ENCODE measurements at regions not wholly inside any gene's neighbourhood (a gene's known extent, or its start where the extent isn't known, plus 50 kb on each side); places are given as distances from the start of the nearest gene placed in this dataset.
"Not testable (repeated sequence)": the region's sequence is repeated elsewhere in the genome, so short reads cannot be mapped to it uniquely, and the experiment has no call there.

DNA sequence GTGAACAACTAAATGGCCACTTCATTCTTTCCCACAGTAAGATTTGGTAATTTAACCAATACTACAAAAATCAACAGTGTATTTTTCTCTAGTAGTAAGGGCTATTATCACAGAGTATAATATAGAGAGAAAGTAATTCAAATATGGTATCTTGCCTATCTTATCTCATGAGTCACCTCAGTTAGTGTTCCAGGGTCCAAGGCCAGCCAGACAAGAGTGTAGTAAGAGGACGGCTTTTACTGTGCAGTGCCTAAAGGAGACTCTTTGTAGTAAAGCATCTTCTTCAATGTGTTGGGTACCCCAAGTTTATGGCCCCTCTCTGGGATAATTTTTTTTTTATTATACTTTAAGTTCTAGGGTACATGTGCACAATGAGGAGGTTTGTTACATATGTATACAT lies 607.4 kb downstream of the PKHD1 start:
- H3K27ac ChIP-seq = no peak overlapping the region

DNA sequence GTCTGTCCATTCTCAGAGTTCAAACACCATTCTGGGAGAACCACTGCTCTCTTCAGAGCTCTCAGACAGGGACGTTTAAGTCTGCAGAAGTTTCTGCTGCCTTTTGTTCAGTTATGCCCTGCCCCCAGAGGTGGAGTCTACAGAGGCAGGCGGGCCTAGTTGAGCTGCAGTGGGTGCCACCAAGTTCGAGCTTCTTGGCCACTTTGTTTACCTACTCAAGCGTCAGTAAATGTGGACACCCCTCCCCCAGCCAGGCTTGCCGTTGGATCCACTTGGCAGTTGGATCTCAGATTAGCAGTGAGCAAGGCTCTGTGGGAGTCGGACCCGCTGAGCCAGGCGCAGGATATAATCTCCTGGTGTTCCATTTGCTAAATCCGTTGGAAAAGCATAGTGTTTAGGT lies 601.5 kb downstream of the PKHD1 start:
- WGBS = 88% methylated on average over 9 of the region's 9 CpGs
- H3K4me1 ChIP-seq; DNase-seq (ENCODE audit: low spot score in 2 of 2); H3K27me3 ChIP-seq; H3K36me3 ChIP-seq; H3K4me3 ChIP-seq; H3K27ac ChIP-seq; H3K9me3 ChIP-seq: not testable (repeated sequence)

More for the DNA sequence above, 607.4 kb downstream of the PKHD1 start:
- Histone ChIP-seq H3K4me1 (no peaks in the 10 kb centered on the region), H3K4me3 (no peak overlapping the region), H3K27me3 (no peaks in the 10 kb centered on the region), H3K36me3 (no peaks in the 10 kb centered on the region), H3K9me3 (no peaks in the 10 kb centered on the region)
- 78% methylated on average over 1 of the region's 1 CpG for WGBS
- TF ChIP-seq POLR2AphosphoS5 (IDR thresholded peaks at IDR 0.05) (no peak), POLR2A (IDR thresholded peaks at IDR 0.05) (no peak), EP300 (IDR thresholded peaks at IDR 0.05) (no peak)
- TF ChIP-seq, protein P1, sequence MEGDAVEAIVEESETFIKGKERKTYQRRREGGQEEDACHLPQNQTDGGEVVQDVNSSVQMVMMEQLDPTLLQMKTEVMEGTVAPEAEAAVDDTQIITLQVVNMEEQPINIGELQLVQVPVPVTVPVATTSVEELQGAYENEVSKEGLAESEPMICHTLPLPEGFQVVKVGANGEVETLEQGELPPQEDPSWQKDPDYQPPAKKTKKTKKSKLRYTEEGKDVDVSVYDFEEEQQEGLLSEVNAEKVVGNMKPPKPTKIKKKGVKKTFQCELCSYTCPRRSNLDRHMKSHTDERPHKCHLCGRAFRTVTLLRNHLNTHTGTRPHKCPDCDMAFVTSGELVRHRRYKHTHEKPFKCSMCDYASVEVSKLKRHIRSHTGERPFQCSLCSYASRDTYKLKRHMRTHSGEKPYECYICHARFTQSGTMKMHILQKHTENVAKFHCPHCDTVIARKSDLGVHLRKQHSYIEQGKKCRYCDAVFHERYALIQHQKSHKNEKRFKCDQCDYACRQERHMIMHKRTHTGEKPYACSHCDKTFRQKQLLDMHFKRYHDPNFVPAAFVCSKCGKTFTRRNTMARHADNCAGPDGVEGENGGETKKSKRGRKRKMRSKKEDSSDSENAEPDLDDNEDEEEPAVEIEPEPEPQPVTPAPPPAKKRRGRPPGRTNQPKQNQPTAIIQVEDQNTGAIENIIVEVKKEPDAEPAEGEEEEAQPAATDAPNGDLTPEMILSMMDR (IDR thresholded peaks at IDR 0.05) = no peak
- no peak for DNase-seq (ENCODE audit: low spot score in 2 of 2)

DNA sequence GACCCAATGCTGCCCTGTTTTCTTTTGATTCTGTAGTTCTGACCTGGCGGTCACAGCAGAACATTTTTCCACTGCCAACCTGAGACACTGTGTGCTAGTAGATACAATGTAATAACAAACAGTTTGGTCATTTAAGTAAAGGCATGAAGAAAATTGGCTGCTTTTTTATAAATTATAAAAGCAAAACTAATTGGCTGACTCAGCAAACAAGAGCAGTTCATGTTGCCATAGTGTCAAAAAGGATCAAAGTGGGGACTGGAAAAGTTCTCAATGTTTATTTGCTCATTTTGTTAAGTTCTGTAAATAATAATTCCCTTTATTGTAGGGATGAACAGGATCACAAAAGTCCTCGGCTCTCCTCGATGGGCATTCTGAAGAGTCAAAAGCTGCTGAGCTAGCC lies 599.5 kb downstream of the PKHD1 start:
- H3K27ac ChIP-seq = no peak overlapping the region
- DNase-seq (ENCODE audit: low spot score in 2 of 2) = no peak
- H3K27me3 ChIP-seq = no peaks in the 10 kb centered on the region
- H3K36me3 ChIP-seq = no peaks in the 10 kb centered on the region
- no peaks in the 10 kb centered on the region for H3K4me1 ChIP-seq
- 96% methylated on average over 3 of the region's 3 CpGs for WGBS
- TF ChIP-seq, protein P1 (IDR thresholded peaks at IDR 0.05) = no peak
- TF ChIP-seq EP300 (IDR thresholded peaks at IDR 0.05) (no peak), POLR2A (IDR thresholded peaks at IDR 0.05) (no peak), POLR2AphosphoS5 (IDR thresholded peaks at IDR 0.05) (no peak)
- H3K9me3 ChIP-seq = no peaks in the 10 kb centered on the region
- no peak overlapping the region for H3K4me3 ChIP-seq

DNA sequence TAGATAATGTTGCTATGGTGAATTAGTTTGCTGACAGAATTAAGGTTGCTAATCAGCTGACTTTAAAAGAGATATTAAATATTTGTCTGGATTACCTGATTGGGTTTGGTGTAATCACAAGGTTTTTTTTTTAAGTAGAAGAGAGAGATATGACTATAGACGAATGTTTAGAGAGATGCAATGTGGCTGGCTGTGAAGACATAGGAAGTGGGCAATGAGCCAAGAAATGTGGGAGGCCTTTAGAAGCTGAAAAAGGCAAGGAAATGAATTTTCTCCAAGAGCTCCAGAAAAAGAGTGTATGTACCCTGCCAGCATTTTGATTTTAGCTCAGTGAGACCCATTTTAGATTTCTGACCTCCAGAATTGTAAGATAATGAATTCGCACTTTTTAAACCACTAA lies 598.3 kb downstream of the PKHD1 start:
- Histone ChIP-seq H3K4me1 (no peaks in the 10 kb centered on the region), H3K4me3 (no peak overlapping the region), H3K27ac (no peak overlapping the region), H3K36me3 (no peaks in the 10 kb centered on the region), H3K9me3 (no peaks in the 10 kb centered on the region), H3K27me3 (no peaks in the 10 kb centered on the region)
- WGBS = 63% methylated on average over 2 of the region's 2 CpGs
- no peak for DNase-seq (ENCODE audit: low spot score in 2 of 2)
- TF ChIP-seq, protein P1 (IDR thresholded peaks at IDR 0.05) = no peak
- TF ChIP-seq POLR2A (IDR thresholded peaks at IDR 0.05) (no peak), EP300 (IDR thresholded peaks at IDR 0.05) (no peak), POLR2AphosphoS5 (IDR thresholded peaks at IDR 0.05) (no peak)

DNA sequence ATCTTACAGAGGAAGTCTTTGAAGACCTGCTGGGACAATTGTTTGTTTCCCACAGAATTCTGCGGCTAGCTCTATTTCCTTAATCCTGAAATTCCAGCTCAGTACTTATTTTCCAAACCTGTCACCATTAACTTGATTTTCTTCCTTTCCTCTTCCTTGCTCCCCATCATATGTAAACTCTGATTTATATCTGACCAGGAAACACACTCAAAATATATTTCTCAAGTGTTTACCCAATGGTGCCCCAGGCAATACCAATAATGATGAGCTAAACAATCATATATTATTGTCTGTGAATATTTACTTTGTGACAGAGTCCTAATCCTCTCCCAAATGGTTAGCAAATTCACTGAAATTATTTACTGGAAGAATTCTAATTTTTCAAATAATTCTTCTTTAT lies 597.3 kb downstream of the PKHD1 start:
- no peak for TF ChIP-seq POLR2AphosphoS5 (IDR thresholded peaks at IDR 0.05)
- TF ChIP-seq, protein P1 (IDR thresholded peaks at IDR 0.05) = no peak
- TF ChIP-seq POLR2A (IDR thresholded peaks at IDR 0.05) = no peak
- no peak for TF ChIP-seq EP300 (IDR thresholded peaks at IDR 0.05)
- H3K9me3 ChIP-seq = no peaks in the 10 kb centered on the region
- 78% methylated on average over 1 of the region's 1 CpG for WGBS

DNA sequence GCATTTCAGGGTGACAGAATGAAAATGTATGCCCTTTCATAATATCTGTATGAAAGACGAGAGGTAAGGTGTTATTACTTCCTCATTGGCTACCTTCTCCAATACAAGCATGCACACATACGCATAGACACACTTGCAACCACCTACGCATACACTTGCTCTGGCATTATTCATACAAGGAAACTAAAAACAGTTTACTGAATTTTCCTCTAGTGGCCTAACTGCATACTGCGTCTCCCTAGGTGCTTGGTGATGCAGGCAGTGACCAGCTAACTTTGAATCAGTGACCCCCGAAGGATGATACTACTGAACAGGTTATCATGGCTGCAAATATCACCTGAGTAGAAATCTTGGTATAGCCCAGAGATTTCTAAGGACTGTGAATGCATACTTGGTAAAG lies 593.1 kb downstream of the PKHD1 start:
- TF ChIP-seq POLR2AphosphoS5 (IDR thresholded peaks at IDR 0.05) = no peak
- TF ChIP-seq POLR2A (IDR thresholded peaks at IDR 0.05) = no peak
- TF ChIP-seq, protein P1 (IDR thresholded peaks at IDR 0.05) = peak in 1 of 2 donors; percentile 26
- TF ChIP-seq EP300 (IDR thresholded peaks at IDR 0.05) = no peak
- Histone ChIP-seq H3K9me3 (no peaks in the 10 kb centered on the region), H3K36me3 (no peaks in the 10 kb centered on the region), H3K27ac (no peak overlapping the region), H3K4me3 (no peak overlapping the region), H3K27me3 (no peaks in the 10 kb centered on the region), H3K4me1 (peaks cover 17% of the 10 kb centered on the region)
- 69% methylated on average over 5 of the region's 5 CpGs for WGBS
- DNase-seq (ENCODE audit: low spot score in 2 of 2) = no peak

More for the DNA sequence above, 597.3 kb downstream of the PKHD1 start:
- Histone ChIP-seq H3K36me3 (no peaks in the 10 kb centered on the region), H3K4me3 (no peak overlapping the region), H3K27me3 (no peaks in the 10 kb centered on the region), H3K4me1 (peaks cover 4% of the 10 kb centered on the region), H3K27ac (no peak overlapping the region)
- DNase-seq (ENCODE audit: low spot score in 2 of 2) = no peak

Data from suprapubic skin (tissue), 4 donors.